ENCODE measurements at regions not wholly inside any gene's neighbourhood (a gene's known extent, or its start where the extent isn't known, plus 50 kb on each side); places are given as distances from the start of the nearest gene placed in this dataset.

- TF ChIP-seq CTCF (IDR thresholded peaks at IDR 0.05) (no peak), POLR2A (IDR thresholded peaks at IDR 0.05) (no peak), EP300 (IDR thresholded peaks at IDR 0.05) (no peak), POLR2AphosphoS5 (IDR thresholded peaks at IDR 0.05) (no peak)
These were observed 88.1 kb upstream of the PKDCC start for GRCh38 chr2:41959760-41960159.
